Suprapubic skin (tissue), 4 donors: ENCODE measurements at regions not wholly inside any gene's neighbourhood (a gene's known extent, or its start where the extent isn't known, plus 50 kb on each side); places are given as distances from the start of the nearest gene placed in this dataset.

Source experiments
- CTCF ChIP-seq, 2 donors: fragments of 200-600 bp in 1 of 2; fragments of 450-650 bp in 1 of 2; sonication (generic) in 1 of 2; IDR thresholded peaks; one replicate each; pipeline ENCODE4 v1.5.1; 2016 to 2019; ENCODE audit warnings: antibody characterized with exemption in 2 of 2, mild to moderate bottlenecking in 1 of 2, moderate library complexity in 1 of 2
- POLR2A ChIP-seq, 2 donors: fragments of 450-650 bp; IDR thresholded peaks; one replicate each; pipeline ENCODE4 v1.6.1; 2017; ENCODE audit warnings: antibody characterized with exemption in 2 of 2, mild to moderate bottlenecking in 2 of 2, moderate library complexity in 2 of 2
- POLR2AphosphoS5 ChIP-seq, 3 donors: sonication (generic); formaldehyde crosslinking; IDR thresholded peaks; one replicate each; pipeline ENCODE4 v1.6.1; 2017; ENCODE audit warnings: antibody characterized with exemption in 3 of 3

- no peak for TF ChIP-seq CTCF (IDR thresholded peaks at IDR 0.05)
- no peak for TF ChIP-seq POLR2A (IDR thresholded peaks at IDR 0.05)
- peak in 1 of 3 donors; percentile 12 for TF ChIP-seq POLR2AphosphoS5 (IDR thresholded peaks at IDR 0.05)
Measured at GRCh38 chr6:132147530-132148011, 196.4 kb upstream of the CCN2 start.
